NCI-H2029 treated with DMSO at 0.1 percent for 48 hours (cell line): ENCODE measurements at regions not wholly inside any gene's neighbourhood (a gene's known extent, or its start where the extent isn't known, plus 50 kb on each side); places are given as distances from the start of the nearest gene placed in this dataset.
"Not testable (repeated sequence)": the region's sequence is repeated elsewhere in the genome, so short reads cannot be mapped to it uniquely, and the experiment has no call there.

Experiments
- DNase-seq: peaks from one replicate; lab custom pipeline; 2025; lab: John Stamatoyannopoulos, UW

GRCh38 chr22:47615051-47615450, 852.6 kb downstream of the TBC1D22A start:
- DNase-seq: no peak

GRCh38 chr22:47613606-47614350, 851.3 kb downstream of the TBC1D22A start:
- DNase-seq: no peak

GRCh38 chr22:47613181-47613580, 850.7 kb downstream of the TBC1D22A start:
- not testable (repeated sequence) for DNase-seq

- no peak for DNase-seq
Measured at GRCh38 chr22:47612311-47612910, 850.0 kb downstream of the TBC1D22A start.

GRCh38 chr22:47610764-47611163, 848.3 kb downstream of the TBC1D22A start:
- DNase-seq: no peak

- no peak for DNase-seq
Measured at GRCh38 chr22:47610281-47610680, 847.8 kb downstream of the TBC1D22A start.

- DNase-seq: no peak
Measured at GRCh38 chr22:47609653-47610052, 847.2 kb downstream of the TBC1D22A start.

- DNase-seq: no peak
Measured at GRCh38 chr22:47608421-47608820, 846.0 kb downstream of the TBC1D22A start.

- DNase-seq: no peak
Measured at GRCh38 chr22:47607486-47607885, 845.0 kb downstream of the TBC1D22A start.

- DNase-seq: no peak
Measured at GRCh38 chr22:47606426-47606825, 844.0 kb downstream of the TBC1D22A start.

GRCh38 chr22:47605886-47606285, 843.4 kb downstream of the TBC1D22A start:
- DNase-seq: no peak

GRCh38 chr22:47605441-47605840, 843.0 kb downstream of the TBC1D22A start:
- no peak for DNase-seq

GRCh38 chr22:47604563-47604962, 842.1 kb downstream of the TBC1D22A start:
- no peak for DNase-seq

GRCh38 chr22:47602732-47603131, 840.3 kb downstream of the TBC1D22A start:
- DNase-seq: no peak

GRCh38 chr22:47601666-47602065, 839.2 kb downstream of the TBC1D22A start:
- no peak for DNase-seq

GRCh38 chr22:47600791-47601625, 838.6 kb downstream of the TBC1D22A start:
- no peak for DNase-seq

- DNase-seq: no peak
Measured at GRCh38 chr22:47600281-47600680, 837.8 kb downstream of the TBC1D22A start.

- no peak for DNase-seq
Measured at GRCh38 chr22:47599753-47600152, 837.3 kb downstream of the TBC1D22A start.

GRCh38 chr22:47598864-47599263, 836.4 kb downstream of the TBC1D22A start:
- no peak for DNase-seq

GRCh38 chr22:47597041-47597440, 834.6 kb downstream of the TBC1D22A start:
- no peak for DNase-seq

- no peak for DNase-seq
Measured at GRCh38 chr22:47596176-47596690, 833.8 kb downstream of the TBC1D22A start.

GRCh38 chr22:47594836-47595521, 832.5 kb downstream of the TBC1D22A start:
- no peak for DNase-seq
